ENCODE measurements at regions not wholly inside any gene's neighbourhood (a gene's known extent, or its start where the extent isn't known, plus 50 kb on each side); places are given as distances from the start of the nearest gene placed in this dataset.

DNA sequence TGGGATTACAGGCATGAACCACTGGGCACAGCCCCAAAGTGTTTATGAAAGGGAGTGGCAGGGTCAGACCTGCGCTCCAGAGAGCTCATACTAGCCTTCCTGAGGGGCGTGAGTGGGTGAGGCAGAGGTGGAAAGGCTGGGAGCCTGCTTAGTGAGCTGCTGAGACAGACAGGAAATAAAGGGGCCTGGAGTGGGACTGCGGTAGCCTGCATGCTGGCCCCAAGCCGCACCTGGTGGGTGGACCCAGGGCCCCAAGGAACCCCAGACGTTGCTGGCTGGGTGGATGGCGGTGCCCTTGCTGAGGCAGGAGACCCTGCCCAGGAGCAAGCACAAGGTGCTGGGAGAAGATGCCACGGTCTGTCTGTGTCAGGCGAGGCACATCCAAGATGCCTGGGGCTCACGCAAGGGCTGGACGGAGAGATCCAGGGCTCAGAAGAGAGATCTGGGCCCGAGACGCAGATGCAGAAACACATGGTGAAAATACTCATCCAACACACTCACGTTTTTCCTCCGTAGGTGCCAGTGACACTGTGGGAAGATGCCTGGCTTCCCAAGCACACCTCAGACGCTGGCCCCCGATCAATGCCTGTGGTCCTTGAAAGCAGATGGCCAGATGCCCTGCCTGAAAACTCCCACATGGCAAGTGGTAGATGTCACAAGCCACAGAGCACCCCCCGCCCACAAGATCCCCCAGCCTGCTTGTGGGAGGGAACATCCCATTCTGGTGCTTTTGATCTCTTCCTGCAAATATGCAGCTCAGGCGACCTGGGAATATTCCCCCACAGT is 151.1 kb downstream of the GLI2 start:
- TF ChIP-seq JUN (CRISPR knock-in tag; IDR thresholded peaks at IDR 0.05): no peak
- TF ChIP-seq CTCF (IDR thresholded peaks at IDR 0.05): no peak
- TF ChIP-seq MAX (CRISPR knock-in tag; IDR thresholded peaks at IDR 0.05): no peak
- no peak for TF ChIP-seq NR1H2 (CRISPR knock-in tag; IDR thresholded peaks at IDR 0.05)
- TF ChIP-seq TEAD4 (CRISPR knock-in tag; IDR thresholded peaks at IDR 0.05): no peak
